ENCODE measurements at regions not wholly inside any gene's neighbourhood (a gene's known extent, or its start where the extent isn't known, plus 50 kb on each side); places are given as distances from the start of the nearest gene placed in this dataset.
A peak's percentile ranks its signal among the peaks of the same experiment; 100 is the strongest.

- no peak overlapping the region for H3K27ac ChIP-seq (ENCODE audit: low read length)
- no peaks in the 10 kb centered on the region for H3K27me3 ChIP-seq (ENCODE audit: control insufficient read depth, insufficient read depth, low read length)
- DNase-seq = no peak
- no peaks in the 10 kb centered on the region for H3K36me3 ChIP-seq (ENCODE audit: control insufficient read depth, insufficient read depth, low read length)
- no CpG with 5 or more reads among the region's 3 CpGs for WGBS (ENCODE audit: insufficient coverage)
- H3K9me3 ChIP-seq (replicated peaks; ENCODE audit: control insufficient read depth, low read depth, low read length) = no peaks in the 10 kb centered on the region
- H3K4me1 ChIP-seq (ENCODE audit: control insufficient read depth, insufficient read depth, low read length) = peaks cover 2% of the 10 kb centered on the region
- no peak overlapping the region for H3K4me3 ChIP-seq (ENCODE audit: low read length)
These were observed 210.1 kb upstream of the SLC24A2 start for GRCh38 chr9:19998823-19999455.

- peaks cover 2% of the 10 kb centered on the region for H3K4me1 ChIP-seq (ENCODE audit: control insufficient read depth, insufficient read depth, low read length)
- H3K27ac ChIP-seq (ENCODE audit: low read length) = no peak overlapping the region
- no peaks in the 10 kb centered on the region for H3K9me3 ChIP-seq (replicated peaks; ENCODE audit: control insufficient read depth, low read depth, low read length)
- H3K4me3 ChIP-seq (ENCODE audit: low read length) = no peak overlapping the region
- no peaks in the 10 kb centered on the region for H3K27me3 ChIP-seq (ENCODE audit: control insufficient read depth, insufficient read depth, low read length)
- H3K36me3 ChIP-seq (ENCODE audit: control insufficient read depth, insufficient read depth, low read length) = no peaks in the 10 kb centered on the region
- WGBS (ENCODE audit: insufficient coverage) = 43% methylated on average over 2 of the region's 2 CpGs
- no peak for DNase-seq
These were observed 209.3 kb upstream of the SLC24A2 start for GRCh38 chr9:19998153-19998552.

- Histone ChIP-seq H3K27me3 (ENCODE audit: control insufficient read depth, insufficient read depth, low read length) (no peaks in the 10 kb centered on the region), H3K27ac (ENCODE audit: low read length) (no peak overlapping the region), H3K4me3 (ENCODE audit: low read length) (no peak overlapping the region), H3K4me1 (ENCODE audit: control insufficient read depth, insufficient read depth, low read length) (peaks cover 2% of the 10 kb centered on the region), H3K9me3 (replicated peaks; ENCODE audit: control insufficient read depth, low read depth, low read length) (no peaks in the 10 kb centered on the region), H3K36me3 (ENCODE audit: control insufficient read depth, insufficient read depth, low read length) (no peaks in the 10 kb centered on the region)
- DNase-seq = no peak
These were observed 206.8 kb upstream of the SLC24A2 start for GRCh38 chr9:19995619-19996018.

GRCh38 chr9:19994296-19994695 is 205.5 kb upstream of the SLC24A2 start:
- Histone ChIP-seq H3K4me1 (ENCODE audit: control insufficient read depth, insufficient read depth, low read length) (peaks cover 2% of the 10 kb centered on the region), H3K9me3 (replicated peaks; ENCODE audit: control insufficient read depth, low read depth, low read length) (no peaks in the 10 kb centered on the region), H3K27ac (ENCODE audit: low read length) (no peak overlapping the region), H3K36me3 (ENCODE audit: control insufficient read depth, insufficient read depth, low read length) (no peaks in the 10 kb centered on the region), H3K4me3 (ENCODE audit: low read length) (no peak overlapping the region), H3K27me3 (ENCODE audit: control insufficient read depth, insufficient read depth, low read length) (no peaks in the 10 kb centered on the region)
- WGBS (ENCODE audit: insufficient coverage) = 69% methylated on average over 2 of the region's 2 CpGs
- DNase-seq = peak; percentile 77

- H3K27ac ChIP-seq (ENCODE audit: low read length) = no peak overlapping the region
- H3K4me1 ChIP-seq (ENCODE audit: control insufficient read depth, insufficient read depth, low read length) = peaks cover 5% of the 10 kb centered on the region
- 100% methylated on average over 1 of the region's 2 CpGs for WGBS (ENCODE audit: insufficient coverage)
- H3K4me3 ChIP-seq (ENCODE audit: low read length) = no peak overlapping the region
- no peaks in the 10 kb centered on the region for H3K27me3 ChIP-seq (ENCODE audit: control insufficient read depth, insufficient read depth, low read length)
- peak; percentile 57 for DNase-seq
- no peaks in the 10 kb centered on the region for H3K9me3 ChIP-seq (replicated peaks; ENCODE audit: control insufficient read depth, low read depth, low read length)
- H3K36me3 ChIP-seq (ENCODE audit: control insufficient read depth, insufficient read depth, low read length) = no peaks in the 10 kb centered on the region
These were observed 203.7 kb upstream of the SLC24A2 start for GRCh38 chr9:19992556-19992955.

GRCh38 chr9:19989213-19989612 is 200.4 kb upstream of the SLC24A2 start:
- WGBS (ENCODE audit: insufficient coverage) = no CpG with 5 or more reads among the region's 1 CpG

GRCh38 chr9:19988281-19988680 is 199.4 kb upstream of the SLC24A2 start:
- no peaks in the 10 kb centered on the region for H3K27me3 ChIP-seq (ENCODE audit: control insufficient read depth, insufficient read depth, low read length)
- no peaks in the 10 kb centered on the region for H3K36me3 ChIP-seq (ENCODE audit: control insufficient read depth, insufficient read depth, low read length)
- peak; percentile 15 for DNase-seq
- peaks cover 3% of the 10 kb centered on the region for H3K4me1 ChIP-seq (ENCODE audit: control insufficient read depth, insufficient read depth, low read length)
- H3K9me3 ChIP-seq (replicated peaks; ENCODE audit: control insufficient read depth, low read depth, low read length) = no peaks in the 10 kb centered on the region
- H3K4me3 ChIP-seq (ENCODE audit: low read length) = no peak overlapping the region
- H3K27ac ChIP-seq (ENCODE audit: low read length) = no peak overlapping the region
- 33% methylated on average over 2 of the region's 2 CpGs for WGBS (ENCODE audit: insufficient coverage)

More at GRCh38 chr9:19989213-19989612, 200.4 kb upstream of the SLC24A2 start:
- H3K4me3 ChIP-seq (ENCODE audit: low read length) = no peak overlapping the region
- no peaks in the 10 kb centered on the region for H3K9me3 ChIP-seq (replicated peaks; ENCODE audit: control insufficient read depth, low read depth, low read length)
- peaks cover 3% of the 10 kb centered on the region for H3K4me1 ChIP-seq (ENCODE audit: control insufficient read depth, insufficient read depth, low read length)
- DNase-seq = no peak
- no peak overlapping the region for H3K27ac ChIP-seq (ENCODE audit: low read length)
- no peaks in the 10 kb centered on the region for H3K27me3 ChIP-seq (ENCODE audit: control insufficient read depth, insufficient read depth, low read length)
- H3K36me3 ChIP-seq (ENCODE audit: control insufficient read depth, insufficient read depth, low read length) = no peaks in the 10 kb centered on the region

- Histone ChIP-seq H3K4me3 (ENCODE audit: low read length) (no peak overlapping the region), H3K27ac (ENCODE audit: low read length) (no peak overlapping the region), H3K9me3 (replicated peaks; ENCODE audit: control insufficient read depth, low read depth, low read length) (no peaks in the 10 kb centered on the region), H3K27me3 (ENCODE audit: control insufficient read depth, insufficient read depth, low read length) (no peaks in the 10 kb centered on the region), H3K4me1 (ENCODE audit: control insufficient read depth, insufficient read depth, low read length) (peaks cover 3% of the 10 kb centered on the region), H3K36me3 (ENCODE audit: control insufficient read depth, insufficient read depth, low read length) (no peaks in the 10 kb centered on the region)
- no peak for DNase-seq
- no CpG with 5 or more reads among the region's 1 CpG for WGBS (ENCODE audit: insufficient coverage)
These were observed 196.2 kb upstream of the SLC24A2 start for GRCh38 chr9:19985081-19985480.

GRCh38 chr9:19976226-19976625 is 187.4 kb upstream of the SLC24A2 start:
- Histone ChIP-seq H3K27ac (ENCODE audit: low read length) (no peak overlapping the region), H3K9me3 (replicated peaks; ENCODE audit: control insufficient read depth, low read depth, low read length) (no peaks in the 10 kb centered on the region), H3K36me3 (ENCODE audit: control insufficient read depth, insufficient read depth, low read length) (no peaks in the 10 kb centered on the region), H3K27me3 (ENCODE audit: control insufficient read depth, insufficient read depth, low read length) (no peaks in the 10 kb centered on the region), H3K4me3 (ENCODE audit: low read length) (no peak overlapping the region), H3K4me1 (ENCODE audit: control insufficient read depth, insufficient read depth, low read length) (no peaks in the 10 kb centered on the region)
- DNase-seq = no peak

GRCh38 chr9:19975499-19975898 is 186.7 kb upstream of the SLC24A2 start:
- WGBS (ENCODE audit: insufficient coverage) = no CpG with 5 or more reads among the region's 2 CpGs
- no peaks in the 10 kb centered on the region for H3K4me1 ChIP-seq (ENCODE audit: control insufficient read depth, insufficient read depth, low read length)

GRCh38 chr9:19969721-19970120 is 180.9 kb upstream of the SLC24A2 start:
- Histone ChIP-seq H3K36me3 (ENCODE audit: control insufficient read depth, insufficient read depth, low read length) (no peaks in the 10 kb centered on the region), H3K4me3 (ENCODE audit: low read length) (no peak overlapping the region), H3K4me1 (ENCODE audit: control insufficient read depth, insufficient read depth, low read length) (no peaks in the 10 kb centered on the region), H3K27me3 (ENCODE audit: control insufficient read depth, insufficient read depth, low read length) (no peaks in the 10 kb centered on the region), H3K9me3 (replicated peaks; ENCODE audit: control insufficient read depth, low read depth, low read length) (no peaks in the 10 kb centered on the region), H3K27ac (ENCODE audit: low read length) (no peak overlapping the region)
- DNase-seq = no peak

More at GRCh38 chr9:19975499-19975898, 186.7 kb upstream of the SLC24A2 start:
- Histone ChIP-seq H3K27ac (ENCODE audit: low read length) (no peak overlapping the region), H3K9me3 (replicated peaks; ENCODE audit: control insufficient read depth, low read depth, low read length) (no peaks in the 10 kb centered on the region), H3K27me3 (ENCODE audit: control insufficient read depth, insufficient read depth, low read length) (no peaks in the 10 kb centered on the region), H3K4me3 (ENCODE audit: low read length) (no peak overlapping the region), H3K36me3 (ENCODE audit: control insufficient read depth, insufficient read depth, low read length) (no peaks in the 10 kb centered on the region)
- DNase-seq = no peak
